ENCODE measurements at regions not wholly inside any gene's neighbourhood (a gene's known extent, or its start where the extent isn't known, plus 50 kb on each side); places are given as distances from the start of the nearest gene placed in this dataset.

DNA sequence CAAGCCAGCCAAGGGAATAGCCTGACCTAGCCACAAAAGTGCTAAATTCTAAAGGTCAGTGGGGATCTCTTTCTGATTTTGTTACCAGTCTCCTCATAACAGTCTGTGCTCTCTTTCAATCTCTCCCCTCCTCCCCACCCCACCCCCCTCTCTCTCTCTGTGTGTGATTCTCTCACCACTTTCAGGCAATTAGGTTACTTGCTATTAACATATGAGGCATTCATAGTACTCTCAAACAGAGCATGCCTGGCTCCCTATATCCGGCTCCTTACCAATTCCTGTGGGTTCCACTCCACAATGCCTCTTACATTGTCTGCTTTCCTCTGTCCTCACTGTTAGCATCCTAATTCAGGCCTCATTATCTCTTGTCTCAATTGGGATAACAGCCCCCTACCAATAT, 464.3 kb upstream of the DEPDC1 start:
- no peaks in the 10 kb centered on the region for H3K4me1 ChIP-seq (ENCODE audit: insufficient read depth, low read length, severe bottlenecking)
- no peaks in the 10 kb centered on the region for H3K79me2 ChIP-seq (ENCODE audit: insufficient read depth, low read length)
- no peaks in the 10 kb centered on the region for H3K36me3 ChIP-seq (ENCODE audit: insufficient read depth, low read length)
- H3K4me2 ChIP-seq (ENCODE audit: low read length), result no peak overlapping the region
- no peaks in the 10 kb centered on the region for H3K27me3 ChIP-seq (ENCODE audit: insufficient read depth, low read length)
- H3K4me3 ChIP-seq (ENCODE audit: low read depth, low read length, poor library complexity, severe bottlenecking), result no peak overlapping the region
- no peak overlapping the region for H3K27ac ChIP-seq (ENCODE audit: low read depth, low read length, poor library complexity, severe bottlenecking)
- no peak overlapping the region for H2AFZ ChIP-seq (ENCODE audit: low read length)
- TF ChIP-seq EZH2 (IDR thresholded peaks at IDR 0.05; ENCODE audit: borderline replicate concordance, low read length), result no peak
- TF ChIP-seq, protein P1, sequence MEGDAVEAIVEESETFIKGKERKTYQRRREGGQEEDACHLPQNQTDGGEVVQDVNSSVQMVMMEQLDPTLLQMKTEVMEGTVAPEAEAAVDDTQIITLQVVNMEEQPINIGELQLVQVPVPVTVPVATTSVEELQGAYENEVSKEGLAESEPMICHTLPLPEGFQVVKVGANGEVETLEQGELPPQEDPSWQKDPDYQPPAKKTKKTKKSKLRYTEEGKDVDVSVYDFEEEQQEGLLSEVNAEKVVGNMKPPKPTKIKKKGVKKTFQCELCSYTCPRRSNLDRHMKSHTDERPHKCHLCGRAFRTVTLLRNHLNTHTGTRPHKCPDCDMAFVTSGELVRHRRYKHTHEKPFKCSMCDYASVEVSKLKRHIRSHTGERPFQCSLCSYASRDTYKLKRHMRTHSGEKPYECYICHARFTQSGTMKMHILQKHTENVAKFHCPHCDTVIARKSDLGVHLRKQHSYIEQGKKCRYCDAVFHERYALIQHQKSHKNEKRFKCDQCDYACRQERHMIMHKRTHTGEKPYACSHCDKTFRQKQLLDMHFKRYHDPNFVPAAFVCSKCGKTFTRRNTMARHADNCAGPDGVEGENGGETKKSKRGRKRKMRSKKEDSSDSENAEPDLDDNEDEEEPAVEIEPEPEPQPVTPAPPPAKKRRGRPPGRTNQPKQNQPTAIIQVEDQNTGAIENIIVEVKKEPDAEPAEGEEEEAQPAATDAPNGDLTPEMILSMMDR (IDR thresholded peaks at IDR 0.05; ENCODE audit: low read length), result no peak
- H3F3A ChIP-seq (ENCODE audit: insufficient read depth, low read length), result no peaks in the 10 kb centered on the region
- no peak overlapping the region for H3K9ac ChIP-seq (ENCODE audit: low read length)
- H3K9me3 ChIP-seq (ENCODE audit: low read length), result no peaks in the 10 kb centered on the region
- no peaks in the 10 kb centered on the region for H4K20me1 ChIP-seq (ENCODE audit: insufficient read depth, low read length)
- H3K9me2 ChIP-seq (ENCODE audit: low read depth, low read length), result no peaks in the 10 kb centered on the region

DNA sequence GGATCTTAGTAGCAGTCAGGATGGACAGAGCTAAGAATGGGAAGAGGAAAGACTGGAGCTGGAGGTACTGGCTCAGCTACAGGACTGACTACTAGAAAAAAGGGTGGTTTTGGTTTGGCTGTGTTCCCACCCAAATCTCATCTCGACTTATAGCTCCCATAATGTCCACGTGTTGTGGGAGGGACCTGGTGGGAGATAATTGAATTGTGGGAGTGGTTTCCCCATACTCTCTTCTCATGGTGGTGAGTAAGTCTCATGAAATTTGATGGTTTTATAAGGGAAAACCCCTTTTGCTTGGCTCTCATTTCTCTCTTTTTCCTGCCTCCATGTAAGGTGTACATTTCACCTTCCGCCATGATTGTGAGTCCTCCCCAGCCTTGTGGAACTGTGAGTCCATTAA, 466.5 kb upstream of the DEPDC1 start:
- H3K27ac ChIP-seq (ENCODE audit: low read depth, low read length, poor library complexity, severe bottlenecking), result no peak overlapping the region
- no peaks in the 10 kb centered on the region for H3K27me3 ChIP-seq (ENCODE audit: insufficient read depth, low read length)
- no peaks in the 10 kb centered on the region for H3K9me2 ChIP-seq (ENCODE audit: low read depth, low read length)
- no peak overlapping the region for H3K4me2 ChIP-seq (ENCODE audit: low read length)
- H4K20me1 ChIP-seq (ENCODE audit: insufficient read depth, low read length), result no peaks in the 10 kb centered on the region
- no peak overlapping the region for H2AFZ ChIP-seq (ENCODE audit: low read length)
- TF ChIP-seq EZH2 (IDR thresholded peaks at IDR 0.05; ENCODE audit: borderline replicate concordance, low read length), result no peak
- no peaks in the 10 kb centered on the region for H3K9me3 ChIP-seq (ENCODE audit: low read length)
- no peaks in the 10 kb centered on the region for H3K4me1 ChIP-seq (ENCODE audit: insufficient read depth, low read length, severe bottlenecking)
- no peaks in the 10 kb centered on the region for H3K79me2 ChIP-seq (ENCODE audit: insufficient read depth, low read length)
- no peak overlapping the region for H3K9ac ChIP-seq (ENCODE audit: low read length)
- H3F3A ChIP-seq (ENCODE audit: insufficient read depth, low read length), result no peaks in the 10 kb centered on the region
- H3K36me3 ChIP-seq (ENCODE audit: insufficient read depth, low read length), result no peaks in the 10 kb centered on the region
- no peak overlapping the region for H3K4me3 ChIP-seq (ENCODE audit: low read depth, low read length, poor library complexity, severe bottlenecking)

DNA sequence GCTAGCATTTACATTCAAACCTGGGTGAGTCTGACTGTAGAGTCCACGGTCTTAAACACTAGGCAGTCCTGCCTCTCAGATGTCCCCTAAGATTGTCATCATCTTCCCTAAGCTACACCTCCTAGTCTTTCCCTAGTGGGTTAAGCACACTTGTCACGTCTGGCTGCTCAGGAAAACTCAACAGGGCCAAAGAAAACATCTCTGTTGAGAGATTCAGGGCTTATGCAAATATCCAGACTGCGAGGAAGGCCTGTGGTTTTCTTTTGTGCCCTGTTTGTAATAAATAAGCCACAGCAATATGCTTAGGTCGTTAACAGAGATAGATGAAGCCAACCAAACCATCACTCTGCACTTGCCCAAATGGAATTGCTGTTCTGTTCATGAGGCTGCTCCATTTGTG, 472.6 kb upstream of the DEPDC1 start:
- Histone ChIP-seq H3K9me3 (ENCODE audit: low read length) (no peaks in the 10 kb centered on the region), H3K27me3 (ENCODE audit: insufficient read depth, low read length) (no peaks in the 10 kb centered on the region), H3K9me2 (ENCODE audit: low read depth, low read length) (no peaks in the 10 kb centered on the region), H3K4me1 (ENCODE audit: insufficient read depth, low read length, severe bottlenecking) (no peaks in the 10 kb centered on the region), H4K20me1 (ENCODE audit: insufficient read depth, low read length) (no peaks in the 10 kb centered on the region), H2AFZ (ENCODE audit: low read length) (no peak overlapping the region), H3K27ac (ENCODE audit: low read depth, low read length, poor library complexity, severe bottlenecking) (no peak overlapping the region), H3K36me3 (ENCODE audit: insufficient read depth, low read length) (no peaks in the 10 kb centered on the region), H3K79me2 (ENCODE audit: insufficient read depth, low read length) (no peaks in the 10 kb centered on the region), H3K4me2 (ENCODE audit: low read length) (no peak overlapping the region), H3F3A (ENCODE audit: insufficient read depth, low read length) (no peaks in the 10 kb centered on the region), H3K9ac (ENCODE audit: low read length) (no peak overlapping the region), H3K4me3 (ENCODE audit: low read depth, low read length, poor library complexity, severe bottlenecking) (no peak overlapping the region)
- TF ChIP-seq, protein P1 (IDR thresholded peaks at IDR 0.05; ENCODE audit: low read length), result no peak
- TF ChIP-seq EZH2 (IDR thresholded peaks at IDR 0.05; ENCODE audit: borderline replicate concordance, low read length), result no peak

DNA sequence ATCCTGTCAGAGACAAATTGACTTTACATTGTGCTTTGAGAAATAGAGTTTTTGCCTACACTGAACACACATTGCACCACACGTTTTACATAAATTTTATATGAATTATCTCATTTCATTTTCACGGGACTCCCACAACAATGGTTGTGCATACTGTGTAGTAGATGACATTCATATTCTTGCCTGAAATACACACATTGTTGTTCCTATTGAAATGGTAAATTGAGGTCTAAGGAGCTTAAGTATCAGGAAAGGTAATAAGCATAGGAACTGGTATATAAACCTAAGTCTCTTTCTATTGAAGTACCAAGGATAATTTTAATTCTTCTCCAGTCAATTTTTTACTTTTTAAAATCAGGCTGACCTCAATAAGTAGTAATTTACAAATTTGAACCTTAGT, 473.7 kb upstream of the DEPDC1 start:
- no peak for TF ChIP-seq EZH2 (IDR thresholded peaks at IDR 0.05; ENCODE audit: borderline replicate concordance, low read length)
- TF ChIP-seq, protein P1 (IDR thresholded peaks at IDR 0.05; ENCODE audit: low read length), result no peak
- H3K36me3 ChIP-seq (ENCODE audit: insufficient read depth, low read length), result no peaks in the 10 kb centered on the region
- H2AFZ ChIP-seq (ENCODE audit: low read length), result no peak overlapping the region
- no peaks in the 10 kb centered on the region for H3K9me3 ChIP-seq (ENCODE audit: low read length)
- no peak overlapping the region for H3K27ac ChIP-seq (ENCODE audit: low read depth, low read length, poor library complexity, severe bottlenecking)
- no peak overlapping the region for H3K4me2 ChIP-seq (ENCODE audit: low read length)
- H3F3A ChIP-seq (ENCODE audit: insufficient read depth, low read length), result no peaks in the 10 kb centered on the region
- no peak overlapping the region for H3K9ac ChIP-seq (ENCODE audit: low read length)
- no peaks in the 10 kb centered on the region for H3K27me3 ChIP-seq (ENCODE audit: insufficient read depth, low read length)
- H4K20me1 ChIP-seq (ENCODE audit: insufficient read depth, low read length), result no peaks in the 10 kb centered on the region
- H3K9me2 ChIP-seq (ENCODE audit: low read depth, low read length), result no peaks in the 10 kb centered on the region
- no peaks in the 10 kb centered on the region for H3K79me2 ChIP-seq (ENCODE audit: insufficient read depth, low read length)
- H3K4me3 ChIP-seq (ENCODE audit: low read depth, low read length, poor library complexity, severe bottlenecking), result no peak overlapping the region
- no peaks in the 10 kb centered on the region for H3K4me1 ChIP-seq (ENCODE audit: insufficient read depth, low read length, severe bottlenecking)
